Mesenchymal stem cell (in vitro differentiated cells and primary cell): ENCODE measurements at regions not wholly inside any gene's neighbourhood (a gene's known extent, or its start where the extent isn't known, plus 50 kb on each side); places are given as distances from the start of the nearest gene placed in this dataset.

Source experiments
- DNase-seq: peaks from one replicate; pipeline ENCODE4 v3.0.0-alpha.2; 2013
- H2AFZ ChIP-seq: one replicate; pipeline ENCODE4 v1.6.1; 2013; ENCODE audit warnings: low read depth, mild to moderate bottlenecking, control low read depth, inconsistent platforms, low read length, moderate library complexity
- H2AK5ac ChIP-seq: 2 replicates; pipeline ENCODE4 v1.6.1; 2013; ENCODE audit warnings: low read length, moderate library complexity, mild to moderate bottlenecking, inconsistent platforms; ENCODE audit not compliant: severe bottlenecking
- H2BK120ac ChIP-seq: one replicate; pipeline ENCODE4 v1.6.1; 2013; ENCODE audit warnings: low read depth, mild to moderate bottlenecking, inconsistent platforms, low read length, moderate library complexity
- H2BK12ac ChIP-seq, 2 experiments: one replicate each; pipeline ENCODE4 v1.6.1; 2013; ENCODE audit warnings: inconsistent platforms in 2 of 2, low read length in 2 of 2, mild to moderate bottlenecking in 2 of 2, moderate library complexity in 2 of 2, control low read depth in 1 of 2
- H2BK15ac ChIP-seq: one replicate; pipeline ENCODE4 v1.6.1; 2013; ENCODE audit warnings: mild to moderate bottlenecking, low read depth, inconsistent platforms; ENCODE audit not compliant: poor library complexity, severe bottlenecking
- H2BK5ac ChIP-seq: 2 replicates; pipeline ENCODE4 v1.6.1; 2013; ENCODE audit warnings: low read depth, mild to moderate bottlenecking, low read length, control low read depth, inconsistent platforms; ENCODE audit not compliant: poor library complexity, severe bottlenecking
- H3K14ac ChIP-seq, 2 experiments: one replicate each; pipeline ENCODE4 v1.6.1; 2013; ENCODE audit warnings: inconsistent platforms in 2 of 2, low read length in 2 of 2, control low read depth in 1 of 2, mild to moderate bottlenecking in 1 of 2, moderate library complexity in 1 of 2
- H3K18ac ChIP-seq, 2 experiments: one replicate each; pipeline ENCODE4 v1.6.1; 2013; ENCODE audit warnings: inconsistent platforms in 2 of 2, low read length in 2 of 2, control low read depth in 1 of 2, low read depth in 1 of 2, mild to moderate bottlenecking in 1 of 2
- H3K23ac ChIP-seq, 2 experiments: one replicate each; pipeline ENCODE4 v1.6.1; 2013; ENCODE audit warnings: inconsistent platforms in 2 of 2, low read length in 2 of 2, mild to moderate bottlenecking in 2 of 2, moderate library complexity in 2 of 2, control low read depth in 1 of 2
- H3K27ac ChIP-seq: 2 replicates; pipeline ENCODE4 v1.5.1; 2013; ENCODE audit warnings: mild to moderate bottlenecking, moderate library complexity, low read length, control low read depth, inconsistent platforms; ENCODE audit not compliant: poor library complexity, severe bottlenecking
- H3K27me3 ChIP-seq, 2 experiments: 2 replicates each; pipeline versions ENCODE4 v1.6.1 to v1.7.0; 2013; ENCODE audit warnings: low read length in 2 of 2, mild to moderate bottlenecking in 2 of 2, moderate library complexity in 2 of 2, control low read depth in 1 of 2, inconsistent platforms in 1 of 2; ENCODE audit not compliant: control insufficient read depth in 1 of 2, insufficient read depth in 1 of 2
- H3K36me3 ChIP-seq, 2 experiments: 2 replicates each; pipeline versions ENCODE4 v1.6.1 to v1.7.0; 2013; ENCODE audit warnings: low read length in 2 of 2, control low read depth in 1 of 2, inconsistent platforms in 1 of 2, low read depth in 1 of 2, mild to moderate bottlenecking in 1 of 2; ENCODE audit not compliant: insufficient read depth in 2 of 2, control insufficient read depth in 1 of 2
- H3K4ac ChIP-seq, 2 experiments: one replicate each; pipeline ENCODE4 v1.6.1; 2013; ENCODE audit warnings: inconsistent platforms in 2 of 2, low read length in 2 of 2, mild to moderate bottlenecking in 2 of 2, moderate library complexity in 2 of 2, control low read depth in 1 of 2, low read depth in 1 of 2
- H3K4me1 ChIP-seq: 2 replicates; pipeline ENCODE4 v1.6.1; 2013; ENCODE audit warnings: low read depth, low read length, control low read depth; ENCODE audit not compliant: control insufficient read depth, insufficient read depth
- H3K4me2 ChIP-seq: 2 replicates; pipeline ENCODE4 v1.6.1; 2013; ENCODE audit warnings: low read length, mild to moderate bottlenecking, inconsistent platforms; ENCODE audit not compliant: poor library complexity, severe bottlenecking
- H3K4me3 ChIP-seq, 2 experiments: 2 replicates each; pipeline versions ENCODE4 v1.5.1 to v1.7.0; 2013; ENCODE audit warnings: low read length in 2 of 2, mild to moderate bottlenecking in 2 of 2, control low read depth in 1 of 2, low read depth in 1 of 2; ENCODE audit not compliant: insufficient read depth in 1 of 2
- H3K79me1 ChIP-seq: replicated peaks from 2 replicates; pipeline ENCODE4 v1.6.1; 2013; ENCODE audit warnings: mild to moderate bottlenecking, control low read depth, low read length, inconsistent platforms; ENCODE audit not compliant: poor library complexity, severe bottlenecking
- H3K9ac ChIP-seq: 2 replicates; pipeline ENCODE4 v1.7.0; 2013; ENCODE audit warnings: mild to moderate bottlenecking, low read length, moderate library complexity
- H3K9me3 ChIP-seq: 2 replicates; pipeline ENCODE4 v1.7.0; 2013; ENCODE audit warnings: mild to moderate bottlenecking, low read length; ENCODE audit not compliant: control insufficient read depth
- H4K8ac ChIP-seq: one replicate; pipeline ENCODE4 v1.6.1; 2013; ENCODE audit warnings: inconsistent platforms, mild to moderate bottlenecking, low read length, moderate library complexity
- H4K91ac ChIP-seq: one replicate; pipeline ENCODE4 v1.6.1; 2013; ENCODE audit warnings: mild to moderate bottlenecking, low read length, inconsistent platforms
- WGBS: methylation state at CpG from one replicate; pipeline ENCODE4 v1.1.7; 2013; ENCODE audit warnings: mixed read lengths; 5-methylcytosine and 5-hydroxymethylcytosine counted together

DNA sequence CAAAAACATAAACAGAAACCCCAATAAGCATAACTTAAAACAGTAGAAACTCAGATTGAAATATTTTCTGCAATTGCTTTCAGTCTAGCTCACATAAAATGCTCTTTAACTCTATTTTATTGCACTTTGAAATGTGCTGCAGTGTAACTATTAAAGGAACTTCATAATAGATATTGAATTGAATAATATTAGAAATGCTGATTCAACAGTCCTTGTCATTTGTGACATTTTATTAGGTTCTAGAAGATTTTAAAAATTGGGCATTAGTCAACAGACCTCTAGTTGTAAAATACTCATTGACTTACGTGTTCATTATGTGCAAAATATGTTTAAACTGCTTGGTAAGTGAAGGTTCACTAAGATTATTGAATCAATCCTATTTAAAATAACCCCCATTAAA lies 1422.3 kb downstream of the PLA2G4A start:
- Histone ChIP-seq H3K27ac (no peak overlapping the region), H2BK15ac (no peak overlapping the region), H3K27me3 (no peaks in the 10 kb centered on the region), H3K4ac (no peak overlapping the region), H2BK120ac (no peak overlapping the region), H2BK5ac (no peak overlapping the region), H2AFZ (no peak overlapping the region), H3K4me3 (no peak overlapping the region), H4K91ac (no peak overlapping the region), H3K18ac (no peak overlapping the region), H4K8ac (no peak overlapping the region), H3K14ac (no peak overlapping the region), H3K23ac (no peak overlapping the region), H3K4me1 (no peaks in the 10 kb centered on the region), H2BK12ac (no peak overlapping the region), H3K36me3 (no peaks in the 10 kb centered on the region), H3K9me3 (peaks cover 6% of the 10 kb centered on the region), H3K79me1 (no peaks in the 10 kb centered on the region), H2AK5ac (no peak overlapping the region), H3K4me2 (no peak overlapping the region), H3K9ac (no peak overlapping the region)
- DNase-seq: no peak
- no CpG with 5 or more reads among the region's 1 CpG for WGBS

DNA sequence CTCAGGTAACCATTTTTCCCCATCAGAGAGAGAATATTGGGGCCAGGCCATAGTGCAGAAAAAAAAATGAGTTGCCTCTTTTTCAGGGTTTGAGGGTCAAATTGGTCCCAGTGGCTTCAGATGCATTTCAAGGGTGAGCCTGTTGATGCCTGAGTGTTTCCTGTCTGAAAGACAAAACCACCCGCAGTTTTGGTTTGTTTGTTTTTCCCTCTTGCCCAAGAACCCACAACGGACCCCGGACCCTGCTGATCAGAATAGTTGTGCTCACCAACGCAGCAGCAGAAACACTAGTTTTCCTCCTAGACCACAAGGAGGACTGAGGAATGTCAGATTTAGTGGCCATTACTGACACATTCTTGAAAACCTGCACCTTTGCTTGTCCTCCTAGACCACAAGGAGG lies 1433.1 kb downstream of the PLA2G4A start:
- Histone ChIP-seq H3K4ac (no peak overlapping the region), H3K4me2 (no peak overlapping the region), H2BK15ac (no peak overlapping the region), H3K36me3 (no peaks in the 10 kb centered on the region), H2BK12ac (no peak overlapping the region), H2AK5ac (no peak overlapping the region), H3K79me1 (no peaks in the 10 kb centered on the region), H4K91ac (no peak overlapping the region), H3K4me3 (no peak overlapping the region), H3K4me1 (no peaks in the 10 kb centered on the region), H2AFZ (no peak overlapping the region), H3K27me3 (no peaks in the 10 kb centered on the region), H3K27ac (no peak overlapping the region), H2BK120ac (no peak overlapping the region), H3K9me3 (peaks cover 13% of the 10 kb centered on the region), H3K14ac (no peak overlapping the region), H4K8ac (no peak overlapping the region), H3K9ac (no peak overlapping the region), H3K18ac (no peak overlapping the region), H2BK5ac (no peak overlapping the region), H3K23ac (no peak overlapping the region)
- no peak for DNase-seq
- 91% methylated on average over 4 of the region's 4 CpGs for whole genome bisulfite sequencing

DNA sequence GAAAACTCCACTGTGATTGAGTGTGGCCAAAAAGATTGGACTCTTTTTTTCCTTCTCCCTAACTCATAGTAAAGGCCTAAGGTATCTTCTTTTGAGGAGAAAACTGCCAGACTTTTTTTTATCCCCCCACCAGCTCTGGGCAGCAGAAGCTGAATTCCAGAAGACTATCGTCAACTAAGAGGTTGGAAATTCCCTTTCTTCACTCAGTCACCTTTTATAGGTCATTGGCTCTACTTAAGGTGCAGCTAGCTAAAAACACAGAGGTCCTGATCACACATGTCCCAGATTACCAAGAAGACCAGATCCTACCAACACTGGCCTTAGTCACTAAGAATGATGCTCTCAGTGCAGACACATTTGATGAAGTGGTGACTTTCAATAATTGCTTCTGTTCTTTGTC lies 1441.2 kb downstream of the PLA2G4A start:
- H3K4ac ChIP-seq: no peak overlapping the region
- H3K9me3 ChIP-seq: peaks cover 16% of the 10 kb centered on the region
- WGBS: 100% methylated on average over 1 of the region's 1 CpG
- no peaks in the 10 kb centered on the region for H3K36me3 ChIP-seq
- no peak overlapping the region for H2BK5ac ChIP-seq
- H2AFZ ChIP-seq: no peak overlapping the region
- no peak overlapping the region for H4K91ac ChIP-seq
- no peak overlapping the region for H2BK12ac ChIP-seq
- no peak overlapping the region for H3K4me3 ChIP-seq
- H3K18ac ChIP-seq: no peak overlapping the region
- no peak overlapping the region for H4K8ac ChIP-seq
- H3K79me1 ChIP-seq: no peaks in the 10 kb centered on the region
- no peak overlapping the region for H2BK120ac ChIP-seq
- H2AK5ac ChIP-seq: no peak overlapping the region
- H3K27ac ChIP-seq: no peak overlapping the region
- H3K23ac ChIP-seq: no peak overlapping the region
- H3K27me3 ChIP-seq: no peaks in the 10 kb centered on the region
- no peak overlapping the region for H2BK15ac ChIP-seq
- no peaks in the 10 kb centered on the region for H3K4me1 ChIP-seq
- no peak overlapping the region for H3K4me2 ChIP-seq
- no peak for DNase-seq
- no peak overlapping the region for H3K9ac ChIP-seq
- no peak overlapping the region for H3K14ac ChIP-seq

DNA sequence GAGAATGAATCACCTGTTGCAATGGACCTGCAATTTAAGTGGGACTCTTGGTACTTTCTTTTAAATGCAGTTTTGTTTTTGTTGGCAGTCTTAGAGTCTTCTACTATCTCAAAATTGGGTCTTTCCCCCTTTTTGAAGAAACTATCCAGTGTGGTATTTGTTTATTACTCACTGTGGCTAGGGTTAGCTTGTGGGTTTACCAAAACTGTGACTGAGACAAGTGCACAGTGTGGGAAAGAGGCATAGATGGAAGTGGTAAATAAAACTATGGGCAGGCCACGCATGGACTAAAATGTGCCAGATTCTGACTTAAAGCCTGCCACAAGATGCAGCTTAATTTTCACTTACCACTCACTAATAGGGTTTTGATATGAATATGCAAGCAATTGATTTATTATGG lies 1441.7 kb downstream of the PLA2G4A start:
- no peak overlapping the region for H3K23ac ChIP-seq
- H2BK5ac ChIP-seq: no peak overlapping the region
- H3K27ac ChIP-seq: no peak overlapping the region
- no peak overlapping the region for H2AK5ac ChIP-seq
- no peak overlapping the region for H3K18ac ChIP-seq
- no peak overlapping the region for H4K91ac ChIP-seq
- H3K9ac ChIP-seq: no peak overlapping the region
- H3K4ac ChIP-seq: no peak overlapping the region
- no peaks in the 10 kb centered on the region for H3K27me3 ChIP-seq
- DNase-seq: no peak
- H3K4me1 ChIP-seq: no peaks in the 10 kb centered on the region
- no peak overlapping the region for H2AFZ ChIP-seq
- H4K8ac ChIP-seq: no peak overlapping the region
- H3K4me2 ChIP-seq: no peak overlapping the region
- H2BK120ac ChIP-seq: no peak overlapping the region
- no peaks in the 10 kb centered on the region for H3K79me1 ChIP-seq
- no peaks in the 10 kb centered on the region for H3K36me3 ChIP-seq
- peaks cover 16% of the 10 kb centered on the region for H3K9me3 ChIP-seq
- no peak overlapping the region for H3K4me3 ChIP-seq
- no peak overlapping the region for H2BK12ac ChIP-seq
- no CpG with 5 or more reads among the region's 1 CpG for WGBS
- H3K14ac ChIP-seq: no peak overlapping the region
- no peak overlapping the region for H2BK15ac ChIP-seq
